GM20000 (cell line): ENCODE measurements at regions not wholly inside any gene's neighbourhood (a gene's known extent, or its start where the extent isn't known, plus 50 kb on each side); places are given as distances from the start of the nearest gene placed in this dataset.

Experiments used
- DNase-seq: peaks from one replicate; pipeline ENCODE4 v3.0.0; 2012; ENCODE audit warnings: low spot score
- CTCF ChIP-seq: IDR thresholded peaks from 2 replicates; pipeline ENCODE4 v1.5.1; 2012; ENCODE audit warnings: mild to moderate bottlenecking, control low read depth; ENCODE audit errors: extremely low read depth, missing control alignments

- no peak for TF ChIP-seq CTCF
- DNase-seq: no peak
Observed at GRCh38 chr4:161237495-161237894, 926.3 kb downstream of the FSTL5 start.

- DNase-seq: no peak
- no peak for TF ChIP-seq CTCF
Observed at GRCh38 chr4:161225327-161225726, 938.5 kb downstream of the FSTL5 start.

- TF ChIP-seq CTCF: no peak
Observed at GRCh38 chr4:161222889-161223288, 940.9 kb downstream of the FSTL5 start.

DNA sequence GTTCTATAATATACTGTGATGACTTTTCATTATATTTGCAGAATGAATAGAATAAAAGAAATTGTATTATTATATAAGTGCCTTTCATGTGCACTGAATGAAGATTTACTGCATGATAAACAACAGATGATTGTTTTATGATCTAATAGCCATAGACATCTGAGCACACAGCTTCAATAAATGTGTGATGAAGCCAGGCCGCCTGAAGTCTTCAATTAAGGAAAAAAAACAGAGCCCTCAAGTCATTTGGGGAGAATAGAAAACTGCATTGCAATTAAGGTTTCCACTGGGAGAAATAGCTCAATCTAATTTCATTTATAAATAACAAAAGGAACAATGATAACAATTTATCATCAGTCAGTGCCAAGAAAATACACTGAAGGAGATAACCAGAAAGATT, 955.2 kb downstream of the FSTL5 start:
- TF ChIP-seq CTCF: no peak
- no peak for DNase-seq

More at GRCh38 chr4:161222889-161223288, 940.9 kb downstream of the FSTL5 start:
- no peak for DNase-seq

GRCh38 chr4:161206528-161207080, 957.2 kb downstream of the FSTL5 start:
- no peak for TF ChIP-seq CTCF
- no peak for DNase-seq

GRCh38 chr4:161203865-161204264, 959.9 kb downstream of the FSTL5 start:
- no peak for TF ChIP-seq CTCF
- no peak for DNase-seq

DNA sequence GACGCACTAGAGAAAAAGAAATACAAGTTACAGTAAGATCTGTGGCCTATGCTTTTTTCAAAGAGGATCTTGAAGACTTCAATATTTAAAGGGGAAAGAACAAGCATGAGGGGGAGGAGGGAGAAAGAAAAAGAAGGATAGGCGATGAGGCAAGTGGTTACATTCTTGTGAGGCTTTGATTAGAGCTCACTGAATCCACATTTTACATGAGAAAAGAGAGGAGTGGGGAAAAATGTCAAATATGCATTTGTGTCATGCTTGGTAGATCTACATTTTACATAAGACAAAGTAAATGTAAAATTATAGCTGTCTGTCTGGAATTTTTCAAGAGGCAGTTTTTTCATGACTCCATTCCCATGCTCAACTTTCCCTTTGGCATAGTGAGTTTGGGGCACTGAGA, 965.9 kb downstream of the FSTL5 start:
- no peak for DNase-seq
- no peak for TF ChIP-seq CTCF
